SK-N-SH (cell line): ENCODE measurements at regions not wholly inside any gene's neighbourhood (a gene's known extent, or its start where the extent isn't known, plus 50 kb on each side); places are given as distances from the start of the nearest gene placed in this dataset.

ENCODE experiments used
- ELF1 ChIP-seq: IDR thresholded peaks from 2 replicates; pipeline ENCODE4 v1.4.0; 2012
- EP300 ChIP-seq, 2 experiments: IDR thresholded peaks; 2 replicates each; pipeline versions ENCODE4 v1.4.0 to v1.6.1; 2012; ENCODE audit warnings: borderline replicate concordance in 1 of 2, low read depth in 1 of 2, low read length in 1 of 2
- EZH2phosphoT487 ChIP-seq: fragments of 200-600 bp; sonication (generic); IDR thresholded peaks from 2 replicates; pipeline ENCODE4 v1.6.1; 2017; ENCODE audit warnings: low read depth, mixed run types, mild to moderate bottlenecking, antibody characterized with exemption, moderate library complexity, borderline replicate concordance
- FOSL2 ChIP-seq: IDR thresholded peaks from 2 replicates; pipeline ENCODE4 v1.4.0; 2012; ENCODE audit warnings: low read depth, mild to moderate bottlenecking, moderate library complexity, borderline replicate concordance
- FOXJ3 ChIP-seq: sonication (generic); formaldehyde crosslinking; IDR thresholded peaks from 2 replicates; pipeline ENCODE4 v1.5.1; 2020; ENCODE audit warnings: mild to moderate bottlenecking, missing genetic modification reagents
- FOXM1 ChIP-seq: IDR thresholded peaks from 2 replicates; pipeline ENCODE4 v1.4.0; 2012; ENCODE audit warnings: low read depth, mild to moderate bottlenecking
- MEF2A ChIP-seq: IDR thresholded peaks from 2 replicates; pipeline ENCODE4 v1.4.0; 2012; ENCODE audit warnings: low read depth, borderline replicate concordance
- MXI1 ChIP-seq: IDR thresholded peaks from 2 replicates; pipeline ENCODE4 v1.6.1; 2012; ENCODE audit warnings: mild to moderate bottlenecking, low read depth, low read length, improper control_type of control experiment
- RAD21 ChIP-seq: IDR thresholded peaks from 2 replicates; pipeline ENCODE4 v1.6.1; 2012; ENCODE audit warnings: mild to moderate bottlenecking, low read length
- TF ChIP-seq, protein P1 (sequence below): fragments of 200-600 bp; sonication (generic); IDR thresholded peaks from 2 replicates; pipeline ENCODE4 v1.6.1; 2017; ENCODE audit warnings: antibody characterized with exemption, mild to moderate bottlenecking, moderate library complexity
- TF ChIP-seq, protein P2 (sequence below): IDR thresholded peaks from 2 replicates; pipeline ENCODE4 v1.6.1; 2012; ENCODE audit warnings: mild to moderate bottlenecking, low read depth, low read length, moderate library complexity

DNA sequence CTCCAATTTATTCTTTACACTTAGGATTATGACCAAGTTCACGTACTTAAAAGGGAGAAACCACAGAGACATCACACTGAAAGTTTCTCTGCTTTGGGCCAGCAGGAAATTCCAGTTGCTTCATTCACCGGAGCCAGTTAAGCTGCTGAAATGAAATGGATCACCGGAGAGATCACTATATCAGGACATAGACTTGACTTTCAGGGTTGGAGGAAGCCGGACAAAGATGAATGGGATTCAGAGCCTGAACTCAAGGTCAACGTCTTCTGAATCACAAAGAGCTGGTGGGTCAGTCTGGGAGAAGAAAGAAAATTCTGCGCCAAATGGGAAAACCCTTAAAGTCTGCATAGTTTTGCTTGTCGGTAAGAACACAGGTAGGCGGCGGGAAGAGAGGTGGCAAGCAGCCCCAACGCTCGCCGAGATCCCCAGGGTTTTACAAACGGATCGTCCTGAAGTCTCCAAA lies 81.9 kb upstream of the CCDC28A start:
- no peak for TF ChIP-seq MXI1
- TF ChIP-seq, protein P1, sequence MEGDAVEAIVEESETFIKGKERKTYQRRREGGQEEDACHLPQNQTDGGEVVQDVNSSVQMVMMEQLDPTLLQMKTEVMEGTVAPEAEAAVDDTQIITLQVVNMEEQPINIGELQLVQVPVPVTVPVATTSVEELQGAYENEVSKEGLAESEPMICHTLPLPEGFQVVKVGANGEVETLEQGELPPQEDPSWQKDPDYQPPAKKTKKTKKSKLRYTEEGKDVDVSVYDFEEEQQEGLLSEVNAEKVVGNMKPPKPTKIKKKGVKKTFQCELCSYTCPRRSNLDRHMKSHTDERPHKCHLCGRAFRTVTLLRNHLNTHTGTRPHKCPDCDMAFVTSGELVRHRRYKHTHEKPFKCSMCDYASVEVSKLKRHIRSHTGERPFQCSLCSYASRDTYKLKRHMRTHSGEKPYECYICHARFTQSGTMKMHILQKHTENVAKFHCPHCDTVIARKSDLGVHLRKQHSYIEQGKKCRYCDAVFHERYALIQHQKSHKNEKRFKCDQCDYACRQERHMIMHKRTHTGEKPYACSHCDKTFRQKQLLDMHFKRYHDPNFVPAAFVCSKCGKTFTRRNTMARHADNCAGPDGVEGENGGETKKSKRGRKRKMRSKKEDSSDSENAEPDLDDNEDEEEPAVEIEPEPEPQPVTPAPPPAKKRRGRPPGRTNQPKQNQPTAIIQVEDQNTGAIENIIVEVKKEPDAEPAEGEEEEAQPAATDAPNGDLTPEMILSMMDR: no peak
- TF ChIP-seq MEF2A: no peak
- TF ChIP-seq EZH2phosphoT487: no peak
- TF ChIP-seq RAD21: no peak
- TF ChIP-seq, protein P2, sequence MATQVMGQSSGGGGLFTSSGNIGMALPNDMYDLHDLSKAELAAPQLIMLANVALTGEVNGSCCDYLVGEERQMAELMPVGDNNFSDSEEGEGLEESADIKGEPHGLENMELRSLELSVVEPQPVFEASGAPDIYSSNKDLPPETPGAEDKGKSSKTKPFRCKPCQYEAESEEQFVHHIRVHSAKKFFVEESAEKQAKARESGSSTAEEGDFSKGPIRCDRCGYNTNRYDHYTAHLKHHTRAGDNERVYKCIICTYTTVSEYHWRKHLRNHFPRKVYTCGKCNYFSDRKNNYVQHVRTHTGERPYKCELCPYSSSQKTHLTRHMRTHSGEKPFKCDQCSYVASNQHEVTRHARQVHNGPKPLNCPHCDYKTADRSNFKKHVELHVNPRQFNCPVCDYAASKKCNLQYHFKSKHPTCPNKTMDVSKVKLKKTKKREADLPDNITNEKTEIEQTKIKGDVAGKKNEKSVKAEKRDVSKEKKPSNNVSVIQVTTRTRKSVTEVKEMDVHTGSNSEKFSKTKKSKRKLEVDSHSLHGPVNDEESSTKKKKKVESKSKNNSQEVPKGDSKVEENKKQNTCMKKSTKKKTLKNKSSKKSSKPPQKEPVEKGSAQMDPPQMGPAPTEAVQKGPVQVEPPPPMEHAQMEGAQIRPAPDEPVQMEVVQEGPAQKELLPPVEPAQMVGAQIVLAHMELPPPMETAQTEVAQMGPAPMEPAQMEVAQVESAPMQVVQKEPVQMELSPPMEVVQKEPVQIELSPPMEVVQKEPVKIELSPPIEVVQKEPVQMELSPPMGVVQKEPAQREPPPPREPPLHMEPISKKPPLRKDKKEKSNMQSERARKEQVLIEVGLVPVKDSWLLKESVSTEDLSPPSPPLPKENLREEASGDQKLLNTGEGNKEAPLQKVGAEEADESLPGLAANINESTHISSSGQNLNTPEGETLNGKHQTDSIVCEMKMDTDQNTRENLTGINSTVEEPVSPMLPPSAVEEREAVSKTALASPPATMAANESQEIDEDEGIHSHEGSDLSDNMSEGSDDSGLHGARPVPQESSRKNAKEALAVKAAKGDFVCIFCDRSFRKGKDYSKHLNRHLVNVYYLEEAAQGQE: no peak
- no peak for TF ChIP-seq ELF1
- TF ChIP-seq EP300 (IDR thresholded peaks at IDR 0.05; ENCODE audit: borderline replicate concordance in 1 of 2, low read depth in 1 of 2, low read length in 1 of 2): no peak
- TF ChIP-seq FOSL2: no peak
- TF ChIP-seq FOXM1: no peak
- no peak for TF ChIP-seq FOXJ3
